ENCODE measurements at regions not wholly inside any gene's neighbourhood (a gene's known extent, or its start where the extent isn't known, plus 50 kb on each side); places are given as distances from the start of the nearest gene placed in this dataset.

DNA sequence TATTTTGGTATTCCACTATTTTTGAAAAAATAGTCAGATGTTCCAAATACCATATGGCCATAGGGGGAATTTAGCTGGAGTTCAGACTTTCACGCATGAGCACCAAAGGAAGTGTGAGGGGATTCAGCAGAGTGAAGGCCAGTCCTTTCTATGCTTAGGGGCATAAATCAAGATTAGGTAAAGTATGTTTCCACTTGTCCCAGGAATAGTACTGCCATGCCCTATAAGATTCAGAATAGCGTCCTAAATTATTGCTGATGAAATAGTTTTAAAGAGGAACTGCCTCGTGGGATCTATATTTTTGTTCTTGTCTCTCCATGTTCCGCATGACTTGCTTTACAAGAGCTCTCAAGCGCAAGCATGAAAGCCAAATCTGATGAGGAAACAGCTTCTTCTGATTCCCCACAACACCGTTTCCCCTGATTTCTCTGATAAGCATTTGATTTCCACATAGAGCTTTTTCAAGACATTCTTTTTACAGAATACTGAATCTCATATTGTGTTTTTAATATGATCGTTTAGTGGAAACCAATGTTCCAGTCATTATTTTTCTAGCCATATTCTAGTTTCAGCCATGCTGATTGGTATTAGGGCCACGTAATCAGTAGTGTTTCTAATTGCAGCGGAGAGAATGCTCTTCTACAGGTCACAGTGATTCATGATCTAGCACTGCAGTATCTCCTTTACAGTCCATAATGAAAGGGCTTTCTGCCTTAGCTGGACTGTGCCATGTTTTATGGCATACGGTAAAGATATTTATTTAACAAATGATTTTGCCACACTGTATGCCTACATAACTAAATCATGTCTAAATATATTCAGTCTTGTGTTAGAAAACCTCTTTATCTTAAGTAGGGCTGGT is 492.3 kb downstream of the CENPC start:
- Histone ChIP-seq H3K4me3 (no peak overlapping the region), H3K36me3 (no peaks in the 10 kb centered on the region), H3K27me3 (no peaks in the 10 kb centered on the region), H3K4me1 (no peaks in the 10 kb centered on the region), H3K27ac (replicated peaks in 1 of 4) (no peak overlapping the region), H3K9me3 (no peaks in the 10 kb centered on the region)
- DNase-seq (ENCODE audit: extremely low spot score), result no peak
- TF ChIP-seq, protein P1, sequence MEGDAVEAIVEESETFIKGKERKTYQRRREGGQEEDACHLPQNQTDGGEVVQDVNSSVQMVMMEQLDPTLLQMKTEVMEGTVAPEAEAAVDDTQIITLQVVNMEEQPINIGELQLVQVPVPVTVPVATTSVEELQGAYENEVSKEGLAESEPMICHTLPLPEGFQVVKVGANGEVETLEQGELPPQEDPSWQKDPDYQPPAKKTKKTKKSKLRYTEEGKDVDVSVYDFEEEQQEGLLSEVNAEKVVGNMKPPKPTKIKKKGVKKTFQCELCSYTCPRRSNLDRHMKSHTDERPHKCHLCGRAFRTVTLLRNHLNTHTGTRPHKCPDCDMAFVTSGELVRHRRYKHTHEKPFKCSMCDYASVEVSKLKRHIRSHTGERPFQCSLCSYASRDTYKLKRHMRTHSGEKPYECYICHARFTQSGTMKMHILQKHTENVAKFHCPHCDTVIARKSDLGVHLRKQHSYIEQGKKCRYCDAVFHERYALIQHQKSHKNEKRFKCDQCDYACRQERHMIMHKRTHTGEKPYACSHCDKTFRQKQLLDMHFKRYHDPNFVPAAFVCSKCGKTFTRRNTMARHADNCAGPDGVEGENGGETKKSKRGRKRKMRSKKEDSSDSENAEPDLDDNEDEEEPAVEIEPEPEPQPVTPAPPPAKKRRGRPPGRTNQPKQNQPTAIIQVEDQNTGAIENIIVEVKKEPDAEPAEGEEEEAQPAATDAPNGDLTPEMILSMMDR (IDR thresholded peaks at IDR 0.05), result no peak
- TF ChIP-seq POLR2AphosphoS5 (IDR thresholded peaks at IDR 0.05), result no peak
- no peak for TF ChIP-seq POLR2A (IDR thresholded peaks at IDR 0.05; ENCODE audit: low read depth)
- TF ChIP-seq EP300 (IDR thresholded peaks at IDR 0.05), result no peak
- WGBS, result 76% methylated on average over 10 of the region's 10 CpGs
- intact Hi-C loops (cut with DNase I), result no loop called here

DNA sequence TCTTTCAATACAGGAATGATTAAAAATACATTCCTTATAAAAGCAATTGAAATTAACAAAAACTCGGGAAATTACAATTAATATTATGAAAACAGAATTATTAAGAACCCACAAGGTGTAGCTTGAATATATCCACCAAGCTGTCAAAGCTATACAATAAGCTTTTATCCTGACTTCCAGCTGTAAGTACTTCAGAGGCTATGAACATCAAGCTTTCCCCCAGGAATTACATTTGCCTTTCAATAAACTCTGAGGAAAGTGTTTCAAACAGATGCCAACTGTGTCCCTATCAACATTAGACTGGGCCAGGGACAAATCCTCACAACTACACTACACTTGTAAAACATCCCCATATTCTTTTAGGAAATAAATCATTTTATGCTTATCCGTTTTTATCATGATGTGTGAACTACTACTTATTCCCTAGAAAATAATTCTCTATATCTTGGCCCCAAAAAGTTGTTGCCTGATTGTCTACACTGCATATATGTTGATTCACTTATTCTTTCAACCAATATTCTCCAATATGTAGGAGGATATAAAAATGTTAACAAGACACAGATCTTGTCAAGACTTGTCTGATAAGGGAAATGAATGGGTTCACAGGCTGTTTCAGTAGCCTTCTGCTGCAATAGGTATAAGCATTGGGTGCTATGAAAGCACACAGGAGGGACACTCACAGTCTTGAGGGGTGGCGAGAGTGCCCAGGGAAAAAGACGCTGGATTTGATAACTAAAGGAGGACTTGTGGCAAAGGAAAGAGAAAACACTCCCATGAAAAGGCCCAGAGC is 494.1 kb downstream of the CENPC start:
- WGBS, result 48% methylated on average over 4 of the region's 4 CpGs
- H3K36me3 ChIP-seq, result no peaks in the 10 kb centered on the region
- intact Hi-C loops (cut with DNase I), result no loop called here
- TF ChIP-seq, protein P1 (IDR thresholded peaks at IDR 0.05), result no peak
- no peak for TF ChIP-seq POLR2A (IDR thresholded peaks at IDR 0.05; ENCODE audit: low read depth)
- no peak for TF ChIP-seq EP300 (IDR thresholded peaks at IDR 0.05)
- no peak for TF ChIP-seq POLR2AphosphoS5 (IDR thresholded peaks at IDR 0.05)
- H3K27me3 ChIP-seq, result no peaks in the 10 kb centered on the region
- no peaks in the 10 kb centered on the region for H3K9me3 ChIP-seq
- H3K4me1 ChIP-seq, result no peaks in the 10 kb centered on the region
- H3K4me3 ChIP-seq, result no peak overlapping the region
- H3K27ac ChIP-seq (replicated peaks in 1 of 4), result no peak overlapping the region
- DNase-seq (ENCODE audit: extremely low spot score), result no peak

DNA sequence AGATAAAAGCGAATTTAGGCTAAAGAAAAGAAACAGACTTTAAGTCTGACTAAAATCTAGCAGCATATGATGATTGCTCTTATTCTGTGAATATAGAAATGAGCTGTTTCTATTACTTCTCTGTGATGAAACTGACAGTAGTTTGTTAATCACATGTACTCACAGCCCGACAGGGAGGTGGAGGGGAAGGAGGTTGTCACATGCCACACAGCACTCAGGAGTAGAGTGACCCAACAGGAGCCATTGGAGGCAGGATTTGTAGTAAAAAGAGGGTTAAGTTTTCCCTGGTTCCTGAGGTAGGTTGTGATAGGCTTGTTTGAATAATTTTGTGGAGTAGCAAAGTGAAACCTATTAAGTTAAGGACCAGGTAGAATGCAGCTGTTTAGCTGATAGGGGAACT is 495.9 kb downstream of the CENPC start:
- TF ChIP-seq, protein P1 (IDR thresholded peaks at IDR 0.05), result no peak
- no peak for TF ChIP-seq POLR2A (IDR thresholded peaks at IDR 0.05; ENCODE audit: low read depth)
- no peak for TF ChIP-seq POLR2AphosphoS5 (IDR thresholded peaks at IDR 0.05)
- TF ChIP-seq EP300 (IDR thresholded peaks at IDR 0.05), result no peak
- Histone ChIP-seq H3K9me3 (no peaks in the 10 kb centered on the region), H3K27ac (replicated peaks in 1 of 4) (no peak overlapping the region), H3K27me3 (no peaks in the 10 kb centered on the region), H3K36me3 (no peaks in the 10 kb centered on the region), H3K4me3 (no peak overlapping the region), H3K4me1 (no peaks in the 10 kb centered on the region)
- 72% methylated on average over 2 of the region's 2 CpGs for WGBS
- intact Hi-C loops (cut with DNase I), result no loop called here
- no peak for DNase-seq (ENCODE audit: extremely low spot score)

DNA sequence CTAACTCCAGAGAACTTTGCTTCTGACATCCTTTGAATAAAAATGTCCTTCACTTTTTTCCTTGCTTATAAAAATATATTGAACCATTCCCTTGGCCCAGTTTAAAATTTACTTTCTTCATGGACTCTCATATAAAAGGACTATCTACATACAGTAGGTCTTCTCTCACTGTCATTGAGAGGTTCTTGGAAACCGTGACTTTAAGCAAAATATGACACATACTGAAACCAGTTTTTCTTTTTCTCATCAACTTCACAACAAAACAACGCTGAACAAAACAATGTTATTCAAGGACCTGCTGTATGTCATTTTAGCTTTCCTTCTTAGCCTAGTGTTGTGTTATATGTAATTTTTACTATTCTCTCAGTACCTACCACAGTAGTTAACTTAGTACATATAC is 496.8 kb downstream of the CENPC start:
- Histone ChIP-seq H3K36me3 (no peaks in the 10 kb centered on the region), H3K27ac (replicated peaks in 1 of 4) (no peak overlapping the region), H3K9me3 (no peaks in the 10 kb centered on the region), H3K4me3 (no peak overlapping the region), H3K4me1 (no peaks in the 10 kb centered on the region), H3K27me3 (no peaks in the 10 kb centered on the region)
- DNase-seq (ENCODE audit: extremely low spot score), result no peak
- 43% methylated on average over 2 of the region's 2 CpGs for WGBS
- intact Hi-C loops (cut with DNase I), result no loop called here
- TF ChIP-seq POLR2A (IDR thresholded peaks at IDR 0.05; ENCODE audit: low read depth) (no peak), EP300 (IDR thresholded peaks at IDR 0.05) (no peak), POLR2AphosphoS5 (IDR thresholded peaks at IDR 0.05) (no peak)
- TF ChIP-seq, protein P1 (IDR thresholded peaks at IDR 0.05), result no peak

All from esophagus muscularis mucosa (tissue), 4 donors.